22Rv1 (cell line): ENCODE measurements at regions not wholly inside any gene's neighbourhood (a gene's known extent, or its start where the extent isn't known, plus 50 kb on each side); places are given as distances from the start of the nearest gene placed in this dataset.

ENCODE experiments used
- ZFX ChIP-seq: fragments of 450-650 bp; IDR thresholded peaks from 2 replicates; pipeline ENCODE4 v1.6.1; 2017; ENCODE audit warnings: antibody characterized with exemption, borderline replicate concordance
- TF ChIP-seq, protein P1 (sequence below): fragments of 450-650 bp; IDR thresholded peaks from 2 replicates; pipeline ENCODE4 v1.5.1; 2017; ENCODE audit warnings: mild to moderate bottlenecking

DNA sequence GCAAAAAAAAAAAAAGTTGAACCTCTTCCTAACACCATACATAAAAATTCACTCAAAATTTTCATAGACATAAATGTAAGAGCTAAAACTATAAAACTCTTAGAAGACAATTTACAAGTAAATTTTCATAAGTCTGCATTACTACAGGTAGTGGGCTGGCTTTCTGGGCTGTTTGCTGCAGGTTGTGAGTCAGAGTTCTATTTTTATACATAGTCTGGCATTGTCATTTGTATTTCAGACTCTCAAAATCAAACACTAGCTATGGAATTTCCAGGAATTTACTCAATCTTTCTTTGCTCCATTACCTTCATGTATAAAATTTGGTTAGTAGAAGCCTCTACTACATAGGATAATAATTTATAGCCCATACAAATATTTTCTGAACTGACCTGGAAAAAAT lies 227.2 kb downstream of the COX18 start:
- TF ChIP-seq, protein P1, sequence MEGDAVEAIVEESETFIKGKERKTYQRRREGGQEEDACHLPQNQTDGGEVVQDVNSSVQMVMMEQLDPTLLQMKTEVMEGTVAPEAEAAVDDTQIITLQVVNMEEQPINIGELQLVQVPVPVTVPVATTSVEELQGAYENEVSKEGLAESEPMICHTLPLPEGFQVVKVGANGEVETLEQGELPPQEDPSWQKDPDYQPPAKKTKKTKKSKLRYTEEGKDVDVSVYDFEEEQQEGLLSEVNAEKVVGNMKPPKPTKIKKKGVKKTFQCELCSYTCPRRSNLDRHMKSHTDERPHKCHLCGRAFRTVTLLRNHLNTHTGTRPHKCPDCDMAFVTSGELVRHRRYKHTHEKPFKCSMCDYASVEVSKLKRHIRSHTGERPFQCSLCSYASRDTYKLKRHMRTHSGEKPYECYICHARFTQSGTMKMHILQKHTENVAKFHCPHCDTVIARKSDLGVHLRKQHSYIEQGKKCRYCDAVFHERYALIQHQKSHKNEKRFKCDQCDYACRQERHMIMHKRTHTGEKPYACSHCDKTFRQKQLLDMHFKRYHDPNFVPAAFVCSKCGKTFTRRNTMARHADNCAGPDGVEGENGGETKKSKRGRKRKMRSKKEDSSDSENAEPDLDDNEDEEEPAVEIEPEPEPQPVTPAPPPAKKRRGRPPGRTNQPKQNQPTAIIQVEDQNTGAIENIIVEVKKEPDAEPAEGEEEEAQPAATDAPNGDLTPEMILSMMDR, result no peak
- no peak for TF ChIP-seq ZFX
